RCC 7860 (cell line): ENCODE measurements at regions not wholly inside any gene's neighbourhood (a gene's known extent, or its start where the extent isn't known, plus 50 kb on each side); places are given as distances from the start of the nearest gene placed in this dataset.

Experiments used
- DNase-seq: peaks from one replicate; pipeline ENCODE4 v3.0.0-alpha.2; 2015; ENCODE audit warnings: low spot score
- FAIRE-seq: peaks from 2 replicates; lab custom pipeline; 2012; peaks lifted over from hg19 to GRCh38; lab: Jason Lieb, UNC

- no peak for DNase-seq
- no peak for FAIRE-seq
These were observed 54.2 kb upstream of the TAB2 start for GRCh38 chr6:149263321-149263720.

- DNase-seq: no peak
- no peak for FAIRE-seq
These were observed 52.9 kb upstream of the TAB2 start for GRCh38 chr6:149264629-149265028.

- FAIRE-seq (no peak), DNase-seq (no peak)
These were observed 51.6 kb upstream of the TAB2 start for GRCh38 chr6:149265945-149266344.

- FAIRE-seq: no peak
These were observed 50.9 kb upstream of the TAB2 start for GRCh38 chr6:149266659-149267058.

GRCh38 chr6:149267072-149267471 is 50.4 kb upstream of the TAB2 start:
- DNase-seq (no peak), FAIRE-seq (no peak)

More at GRCh38 chr6:149266659-149267058, 50.9 kb upstream of the TAB2 start:
- DNase-seq: no peak

GRCh38 chr6:149267513-149268043 is 49.9 kb upstream of the TAB2 start:
- FAIRE-seq: no peak
- DNase-seq: no peak
